ENCODE measurements at regions not wholly inside any gene's neighbourhood (a gene's known extent, or its start where the extent isn't known, plus 50 kb on each side); places are given as distances from the start of the nearest gene placed in this dataset.
"Not testable (repeated sequence)": the region's sequence is repeated elsewhere in the genome, so short reads cannot be mapped to it uniquely, and the experiment has no call there.

- not testable (repeated sequence) for TF ChIP-seq CTCF (IDR thresholded peaks at IDR 0.05; ENCODE audit: poor library complexity); EZH2 (IDR thresholded peaks at IDR 0.05; ENCODE audit: borderline replicate concordance)
These were observed 91.3 kb upstream of the C2CD4B start for GRCh38 chr15:62256430-62256829.
